Stimulated activated CD4-positive, alpha-beta T cell treated with anti-CD3 and anti-CD28 coated beads, Interleukin-15, amount 100 ng/mL, for 24 hours (primary cell): ENCODE measurements at regions not wholly inside any gene's neighbourhood (a gene's known extent, or its start where the extent isn't known, plus 50 kb on each side); places are given as distances from the start of the nearest gene placed in this dataset.
"Not testable (repeated sequence)": the region's sequence is repeated elsewhere in the genome, so short reads cannot be mapped to it uniquely, and the experiment has no call there.

Source experiments
- DNase-seq: peaks from one replicate; pipeline ENCODE4 v3.0.0-alpha.2; 2020

DNA sequence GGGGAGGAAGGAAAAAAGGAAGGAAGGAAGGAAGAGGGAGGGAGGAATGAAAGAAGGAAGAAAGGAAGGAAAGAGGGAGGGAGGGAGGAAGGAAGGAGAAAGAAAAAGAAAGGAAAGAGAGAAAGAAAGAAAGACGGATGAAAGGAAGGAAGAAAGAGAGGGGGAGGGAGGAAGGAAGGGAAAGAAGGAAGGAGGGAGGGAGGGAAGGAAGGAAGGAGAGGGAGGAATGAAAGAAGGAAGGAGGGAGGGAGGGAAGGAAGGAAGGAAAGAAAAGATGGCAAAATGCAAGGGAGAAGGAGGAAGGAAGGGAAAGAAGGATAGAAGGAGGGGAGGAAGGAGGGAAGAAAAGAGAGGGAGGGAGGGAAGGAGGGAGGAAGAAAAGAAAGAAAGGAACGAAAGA, 257.3 kb upstream of the C16orf82 start:
- no peak for DNase-seq

DNA sequence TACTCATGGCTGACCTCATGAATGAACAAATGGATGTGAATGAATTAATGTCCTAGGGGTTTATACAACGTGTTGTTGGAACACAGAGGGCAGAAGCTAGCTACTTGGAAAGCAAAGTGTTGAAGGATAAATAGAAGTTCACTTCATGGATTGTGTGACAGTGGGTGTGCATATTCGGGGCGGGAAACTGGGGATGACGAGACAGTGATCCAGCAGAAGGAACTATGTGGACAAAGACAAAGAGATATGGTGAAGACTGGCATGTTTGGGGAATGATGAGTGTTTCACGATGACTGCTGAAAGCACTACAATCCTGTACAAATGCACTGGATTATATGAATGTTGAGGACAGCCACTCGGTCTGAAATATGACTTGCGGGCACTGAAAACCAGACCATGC, 250.5 kb upstream of the C16orf82 start:
- DNase-seq: no peak

DNA sequence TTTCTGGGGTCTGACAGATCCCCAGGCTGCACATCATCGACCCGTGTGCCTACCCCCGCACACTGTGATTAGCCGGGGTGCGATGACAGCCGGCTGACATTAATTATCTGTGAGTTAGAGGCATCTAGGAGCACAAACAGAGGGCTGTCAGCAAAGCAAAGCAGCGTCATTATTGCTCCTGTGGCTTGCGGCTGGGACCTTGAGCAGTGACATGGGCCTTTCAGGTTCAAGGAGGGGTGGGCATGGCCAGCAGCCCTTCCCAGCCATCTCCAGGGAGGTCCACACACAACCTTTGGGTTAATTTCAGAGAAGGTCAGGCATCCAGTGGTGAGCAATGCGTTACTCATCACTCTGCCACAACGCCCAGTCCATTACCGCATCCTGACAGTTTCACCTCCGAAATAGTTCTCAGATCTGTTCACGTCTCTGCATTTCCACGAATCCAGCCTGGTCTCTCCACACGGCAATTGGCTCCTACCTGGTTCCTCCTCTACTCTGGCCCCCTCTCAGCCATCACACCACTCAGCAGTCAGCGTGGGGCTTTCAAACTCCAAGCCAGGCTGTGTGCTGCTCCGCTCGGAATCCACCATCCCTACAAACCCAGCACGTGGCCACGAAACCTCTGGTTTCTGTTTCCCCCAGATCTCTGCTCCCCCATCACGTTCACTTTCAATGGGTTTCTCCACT, 249.7 kb upstream of the C16orf82 start:
- DNase-seq: no peak

DNA sequence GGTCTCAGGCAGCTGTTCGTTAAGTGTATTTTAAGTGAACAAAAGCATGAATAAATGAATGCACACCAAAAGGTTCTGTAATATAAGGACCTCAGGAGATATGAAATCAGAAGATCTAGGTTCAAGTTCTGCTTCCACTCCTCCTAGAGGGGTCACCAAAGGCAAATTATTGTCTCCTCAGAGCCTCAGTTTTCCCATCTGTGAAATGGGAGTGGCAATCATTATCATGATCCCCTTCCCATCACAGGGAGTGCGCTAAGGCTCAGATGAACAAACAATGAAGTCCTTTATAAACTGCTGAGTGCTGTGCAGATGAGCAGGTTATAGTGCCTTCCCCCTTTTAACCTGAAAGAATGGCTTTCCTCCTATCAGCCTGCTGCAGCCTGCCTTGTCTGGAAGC, 248.3 kb upstream of the C16orf82 start:
- DNase-seq: no peak

DNA sequence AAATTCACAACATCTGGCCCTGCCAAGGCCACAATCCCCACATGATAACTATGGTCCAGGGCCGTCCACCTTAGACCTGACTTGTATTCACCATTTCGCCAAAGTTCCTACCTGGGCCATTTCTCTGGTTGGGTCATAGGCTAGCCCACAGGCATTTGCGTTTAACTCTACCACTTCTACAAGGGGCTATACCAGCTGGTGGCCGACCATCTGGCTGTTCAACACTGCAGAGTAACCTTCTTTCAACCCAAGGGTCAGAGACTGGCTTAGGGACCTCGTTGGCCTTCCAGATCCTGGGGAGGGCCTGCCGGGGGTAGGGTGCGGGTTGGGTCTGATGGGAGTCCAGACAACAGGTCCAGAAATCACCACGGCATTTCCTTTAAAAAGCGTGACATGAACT, 242.3 kb upstream of the C16orf82 start:
- no peak for DNase-seq

DNA sequence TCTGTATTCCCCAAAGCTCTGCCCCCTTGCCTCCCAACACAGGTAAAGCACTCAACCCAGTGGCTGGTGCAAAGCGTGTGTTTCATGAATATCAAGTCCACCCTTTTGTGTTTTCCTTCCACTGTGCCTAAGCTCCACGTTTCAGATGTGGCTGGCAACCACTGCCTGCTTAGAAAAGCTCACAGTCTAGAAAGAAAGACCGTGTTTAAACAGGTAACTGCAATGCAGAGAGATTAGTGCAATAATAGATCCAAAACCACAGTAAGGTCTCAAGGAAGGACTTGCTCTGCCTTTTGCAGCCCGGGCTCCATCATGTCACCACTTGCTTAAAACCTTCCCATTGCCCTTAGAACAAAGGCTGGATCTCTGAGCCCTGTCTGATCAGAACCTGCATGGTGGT, 240.2 kb upstream of the C16orf82 start:
- no peak for DNase-seq

DNA sequence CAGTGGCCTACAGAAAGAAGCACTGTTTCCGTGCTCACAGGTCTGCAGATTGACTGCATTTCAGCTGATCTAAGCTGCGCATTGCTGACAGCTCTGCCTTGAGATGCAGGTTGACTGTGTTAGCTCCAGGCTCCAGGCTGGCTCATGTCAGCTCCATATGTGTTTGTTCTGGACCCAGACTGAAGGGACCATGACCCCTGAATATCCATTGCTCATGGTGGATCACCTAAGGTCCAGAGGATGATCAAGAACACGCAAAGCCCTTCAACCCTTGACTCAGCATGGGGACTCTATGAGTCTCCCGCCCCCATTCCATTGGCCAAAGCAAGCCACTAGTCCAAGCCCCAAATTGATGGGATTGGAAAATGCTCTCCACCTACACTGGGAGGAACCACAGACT, 239.3 kb upstream of the C16orf82 start:
- no peak for DNase-seq

DNA sequence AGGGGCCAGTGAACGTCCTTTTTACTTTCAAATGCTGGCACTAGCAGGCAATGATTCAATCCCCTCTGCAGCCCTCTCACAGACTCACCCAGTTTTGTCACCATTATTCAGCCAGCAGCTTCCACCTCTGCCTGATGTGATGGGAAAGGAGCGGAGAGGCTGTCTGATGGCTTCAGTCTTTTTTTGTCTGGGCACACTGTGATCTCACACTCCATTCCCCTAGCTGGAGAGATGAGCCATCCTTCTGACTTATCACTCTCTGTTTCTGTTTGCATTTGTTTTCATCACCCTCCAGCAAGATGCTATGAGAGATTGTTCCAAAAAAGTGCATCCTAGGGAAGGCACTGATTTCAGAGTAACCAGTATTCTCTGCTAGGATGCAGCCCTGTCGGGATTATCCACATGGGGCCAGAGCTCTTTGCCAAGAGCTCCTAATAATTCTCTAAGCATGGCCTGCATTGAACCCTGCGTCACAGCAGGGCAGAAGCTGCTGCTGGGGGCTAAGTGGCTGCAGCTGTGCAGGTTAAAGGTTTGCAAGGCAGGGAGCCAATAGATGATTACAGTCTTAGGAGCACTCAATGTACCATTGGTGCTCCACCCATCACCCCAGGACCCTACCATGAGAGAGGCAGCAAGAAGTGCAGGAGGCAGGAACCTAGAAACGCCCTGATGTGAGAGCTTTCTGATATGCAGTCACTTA, 236.1 kb upstream of the C16orf82 start:
- no peak for DNase-seq

DNA sequence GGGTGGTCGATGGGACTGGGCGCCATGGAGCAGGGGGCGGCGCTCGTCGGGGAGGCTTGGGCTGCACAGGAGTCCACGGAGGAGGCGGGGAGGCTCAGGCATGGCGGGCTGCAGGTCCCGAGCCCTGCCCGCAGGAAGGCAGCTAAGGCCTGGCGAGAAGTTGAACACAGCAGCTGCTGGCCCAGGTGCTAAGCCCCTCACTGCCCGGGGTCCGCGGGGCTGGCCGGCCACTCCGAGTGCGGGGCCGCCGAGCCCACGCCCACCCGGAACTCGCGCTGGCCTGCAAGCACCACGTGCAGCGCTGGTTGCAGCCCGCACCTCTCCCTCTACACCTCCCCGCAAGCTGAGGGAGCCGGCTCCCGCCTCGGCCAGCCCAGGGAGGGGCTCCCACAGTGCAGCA, 230.6 kb upstream of the C16orf82 start:
- not testable (repeated sequence) for DNase-seq

DNA sequence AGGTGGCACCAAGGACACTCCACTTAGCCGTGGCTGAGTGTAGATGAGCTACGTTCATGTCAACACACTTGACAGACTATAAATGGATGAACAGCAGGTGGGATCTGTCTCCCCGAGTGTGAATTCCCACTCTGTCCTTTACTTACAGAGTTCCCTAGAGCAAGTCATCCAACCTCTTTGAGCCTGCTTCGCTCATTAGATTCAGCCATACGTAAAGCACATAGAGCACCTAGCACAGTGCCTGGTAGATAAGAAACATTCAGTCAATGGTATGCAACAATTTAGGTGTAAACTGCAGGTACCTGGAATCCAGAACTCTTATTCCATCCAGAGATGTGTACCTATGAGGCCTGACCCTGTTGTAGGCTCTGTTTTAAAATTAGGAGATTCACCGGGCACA, 227.8 kb upstream of the C16orf82 start:
- no peak for DNase-seq

DNA sequence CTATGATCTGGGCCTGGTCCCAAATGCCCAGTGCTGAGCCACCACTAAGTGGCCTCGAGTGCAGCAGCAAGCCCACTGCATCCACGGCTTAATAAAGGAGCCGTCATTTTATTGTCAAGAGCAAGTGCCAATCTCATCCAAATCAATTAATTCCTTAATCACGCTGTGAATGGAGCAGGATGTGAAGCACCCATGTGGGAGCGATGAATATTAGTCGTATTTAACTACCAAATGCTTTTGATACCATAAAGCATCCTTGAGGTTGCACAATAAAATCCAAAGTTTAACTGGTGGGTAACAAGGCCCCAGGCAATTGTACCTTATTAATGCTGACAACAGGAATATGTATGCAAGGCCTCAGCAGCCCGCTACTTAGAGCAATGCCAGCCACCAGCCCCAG, 226.0 kb upstream of the C16orf82 start:
- DNase-seq: no peak

DNA sequence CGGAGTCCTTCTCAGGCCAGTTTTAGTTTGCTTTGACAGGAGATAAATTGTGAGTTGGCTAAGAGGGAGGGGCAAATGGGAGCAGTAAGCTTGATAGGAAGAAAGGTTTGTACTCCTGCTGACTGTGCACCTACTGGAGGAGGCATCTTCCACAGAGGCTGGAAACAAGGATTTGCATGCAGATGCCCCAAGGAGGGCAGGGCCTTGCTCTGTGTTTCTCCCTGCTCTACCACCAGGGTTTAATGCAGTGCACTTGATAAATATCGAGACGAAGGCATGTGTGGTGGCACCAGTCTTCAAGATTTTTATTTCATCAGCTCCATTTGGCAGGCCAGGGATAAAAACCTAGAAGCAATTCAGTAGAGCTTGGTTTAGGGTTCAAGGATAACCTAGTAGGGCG, 210.5 kb upstream of the C16orf82 start:
- DNase-seq: no peak

DNA sequence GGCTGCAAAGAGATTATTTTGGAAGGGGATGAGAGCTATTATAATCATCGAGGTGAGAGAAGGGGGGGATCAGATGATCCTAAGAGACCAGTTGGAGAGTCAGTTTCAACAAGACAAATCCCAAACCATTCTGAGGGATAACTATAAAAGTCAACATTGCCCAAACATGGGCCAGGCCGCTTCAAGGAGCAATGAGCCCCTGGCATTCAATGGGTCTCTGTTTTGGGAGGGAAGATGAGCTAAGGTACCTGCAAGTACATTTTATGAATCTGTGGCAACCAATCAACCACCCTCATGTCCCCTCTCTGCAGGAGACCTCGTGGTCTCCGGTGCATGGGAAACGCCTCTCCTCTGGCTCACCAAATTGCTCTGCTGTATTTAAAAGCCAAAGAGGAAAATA, 209.9 kb upstream of the C16orf82 start:
- no peak for DNase-seq

DNA sequence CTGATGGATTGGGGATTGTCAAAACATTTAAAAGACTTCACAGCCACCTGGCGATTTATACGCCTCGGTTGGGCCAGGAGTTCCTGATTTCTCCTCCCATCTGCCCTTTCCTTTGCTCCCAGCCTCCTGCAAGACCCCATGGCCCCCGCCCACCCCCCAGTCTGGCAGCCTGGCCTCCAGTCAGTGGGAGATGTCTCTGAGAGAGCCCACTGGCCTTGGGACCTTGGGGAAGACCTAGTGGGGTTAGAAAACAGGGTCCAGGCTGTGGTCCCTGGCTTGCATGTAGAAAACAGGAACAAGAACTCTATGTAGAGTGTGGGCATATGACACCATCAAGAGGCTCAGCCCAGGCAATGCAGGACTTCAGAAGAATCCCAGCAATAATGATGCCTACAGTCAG, 209.4 kb upstream of the C16orf82 start:
- DNase-seq: no peak

DNA sequence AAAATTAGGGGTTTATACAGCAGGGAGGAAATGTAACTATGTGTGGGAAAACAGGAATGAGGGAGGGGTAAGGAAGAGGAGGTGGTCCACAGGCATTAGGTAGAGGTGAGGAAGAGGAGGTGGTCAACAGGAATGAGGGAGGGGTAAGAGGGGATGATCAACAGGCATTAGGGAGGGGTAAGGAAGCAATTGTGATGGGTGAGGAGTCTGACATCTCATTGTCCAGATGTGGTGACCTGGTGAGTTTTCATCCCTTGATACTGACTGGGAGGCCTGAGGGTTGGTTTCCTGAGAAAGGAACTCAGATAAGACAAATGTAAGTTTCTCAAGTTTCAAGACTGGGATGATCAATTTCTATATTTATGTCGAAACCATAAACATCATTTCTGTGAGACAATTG, 206.2 kb upstream of the C16orf82 start:
- no peak for DNase-seq

DNA sequence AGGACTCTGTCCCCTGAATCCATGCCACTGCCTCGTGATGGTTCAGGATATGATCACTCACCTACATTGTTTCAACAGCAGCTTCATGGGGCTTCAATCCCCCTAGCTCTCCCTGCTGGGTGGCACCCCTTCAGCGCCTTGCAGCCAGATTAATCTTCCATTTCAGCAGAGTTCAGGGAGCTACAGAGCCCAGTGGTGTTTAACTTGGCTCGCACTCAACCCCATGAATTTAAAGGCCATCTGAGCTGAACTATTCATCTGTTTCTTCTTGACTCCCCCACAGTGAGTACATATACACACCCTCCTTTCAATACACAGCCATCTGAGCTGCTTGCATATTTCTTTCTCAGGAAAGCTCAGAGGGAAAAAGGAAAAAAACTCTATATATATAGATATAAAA, 202.8 kb upstream of the C16orf82 start:
- DNase-seq: no peak

DNA sequence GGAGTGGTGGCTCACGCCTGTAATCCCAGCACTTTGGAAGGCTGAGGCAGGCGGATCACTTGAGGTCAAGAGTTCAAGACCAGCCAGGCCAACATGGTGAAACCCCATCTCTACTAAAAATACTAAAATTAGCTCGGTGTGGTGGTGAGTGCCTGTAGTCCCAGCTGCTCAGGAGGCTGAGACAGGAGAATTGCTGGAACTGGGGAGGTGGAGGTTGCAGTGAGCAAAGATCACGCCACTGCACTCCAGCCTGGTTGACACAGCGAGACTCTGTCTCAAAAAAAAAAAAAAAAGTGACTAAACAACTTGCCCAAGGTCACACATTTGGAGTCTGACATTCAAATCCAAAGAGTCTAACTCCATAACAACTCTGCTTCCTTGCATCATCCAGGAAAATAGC, 192.4 kb upstream of the C16orf82 start:
- not testable (repeated sequence) for DNase-seq

DNA sequence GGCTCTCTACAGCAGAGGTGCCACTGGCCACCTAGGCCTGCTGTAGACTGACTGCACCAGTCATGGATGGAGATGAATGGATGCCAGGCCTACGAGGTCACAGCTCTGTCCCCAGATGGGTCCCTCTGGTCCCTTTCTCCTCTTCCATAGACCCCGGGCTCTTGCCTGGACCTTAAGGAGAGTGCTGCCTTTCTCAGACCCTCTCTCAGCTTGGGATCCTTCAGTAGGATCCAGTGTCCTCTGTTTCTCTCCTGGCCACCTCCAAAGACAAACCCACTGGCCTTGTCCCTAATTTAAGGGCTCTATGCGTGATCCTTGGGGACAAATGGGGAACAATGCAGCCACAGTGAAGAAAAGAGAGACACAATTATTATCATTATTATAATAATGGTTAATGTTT, 189.3 kb upstream of the C16orf82 start:
- DNase-seq: no peak

DNA sequence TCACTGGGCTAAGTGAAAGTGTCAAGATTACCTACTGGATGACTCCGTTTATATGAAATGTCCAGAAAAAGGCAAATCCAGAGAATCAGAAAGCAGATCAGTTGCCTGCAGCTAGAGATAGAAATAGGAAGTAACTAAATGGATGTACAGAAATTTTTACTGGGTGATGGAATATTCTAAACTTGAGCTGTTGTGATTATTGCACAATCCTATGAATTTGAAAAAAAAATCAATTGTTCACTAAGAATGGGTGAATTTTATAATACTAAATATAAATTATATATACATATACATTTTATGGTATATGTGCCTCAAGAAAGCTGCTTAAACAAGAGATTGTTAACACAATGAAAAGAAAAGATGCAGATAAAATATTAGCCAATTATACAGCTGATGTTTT, 181.1 kb upstream of the C16orf82 start:
- no peak for DNase-seq

DNA sequence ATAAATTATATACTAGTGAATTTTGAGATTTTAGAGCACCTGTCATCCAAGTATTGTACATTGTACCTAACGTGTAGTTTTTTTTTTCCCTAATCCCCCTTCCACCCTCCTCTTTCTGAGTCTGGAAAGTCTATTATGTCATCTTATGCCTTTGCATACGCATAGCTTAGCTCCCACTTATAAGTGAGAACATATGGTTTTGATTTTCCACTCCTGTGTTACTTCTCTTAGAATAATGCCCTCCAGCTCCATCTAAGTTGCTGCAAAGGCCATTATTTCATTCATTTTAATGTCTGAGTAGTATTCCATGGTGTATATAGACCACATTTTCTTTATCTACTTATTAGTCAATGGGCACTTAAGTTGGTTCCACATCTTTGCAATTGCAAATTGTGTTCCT, 177.0 kb upstream of the C16orf82 start:
- no peak for DNase-seq

DNA sequence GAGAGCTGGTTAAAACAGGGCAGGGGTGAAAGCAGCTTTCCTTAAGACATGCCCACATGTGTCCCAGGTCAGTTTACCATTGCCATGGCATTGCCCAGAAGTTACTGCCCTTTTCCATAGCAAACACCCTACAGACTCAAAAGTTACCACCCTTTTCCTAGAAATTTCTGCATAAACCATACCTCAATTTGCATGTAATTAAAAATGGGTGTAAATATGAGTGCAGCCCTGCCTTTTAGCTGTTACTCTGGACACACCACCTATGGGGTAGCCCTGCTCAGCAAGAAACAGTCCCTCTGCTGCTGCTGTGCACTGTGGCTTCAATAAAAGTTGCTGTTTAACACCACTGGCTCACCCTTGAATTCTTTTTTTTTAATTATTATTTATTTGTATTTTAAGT, 168.5 kb upstream of the C16orf82 start:
- DNase-seq: no peak

DNA sequence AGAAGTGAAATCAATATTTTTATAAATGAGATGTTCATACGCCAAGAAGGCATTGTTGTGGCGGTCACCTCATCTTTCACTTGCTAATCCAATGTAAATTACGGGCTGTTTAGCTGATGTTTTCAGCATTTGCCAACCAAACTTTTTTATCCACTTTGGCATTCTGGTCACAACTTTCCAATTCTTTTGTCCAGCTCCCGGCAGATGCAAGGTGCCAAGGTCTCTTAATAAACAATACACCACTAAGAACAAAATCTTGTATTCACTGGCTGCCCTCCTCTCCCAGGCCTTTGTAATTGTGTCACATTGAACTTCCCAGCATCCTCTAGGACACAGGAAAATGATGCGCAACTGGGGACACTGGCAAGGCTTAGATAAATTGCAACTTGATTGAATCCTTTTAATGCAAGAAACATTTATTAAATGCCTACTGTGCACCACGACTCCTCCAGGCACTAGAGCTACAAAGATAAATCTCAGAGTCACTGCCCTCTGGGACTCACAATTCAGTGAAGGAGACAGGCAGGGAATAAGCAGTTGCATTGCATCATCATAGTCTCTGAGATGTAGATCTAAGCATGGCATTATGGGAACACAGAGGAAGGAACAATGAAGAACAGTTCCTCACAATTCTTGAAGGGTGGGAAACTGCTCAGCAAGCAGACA, 165.4 kb upstream of the C16orf82 start:
- no peak for DNase-seq

DNA sequence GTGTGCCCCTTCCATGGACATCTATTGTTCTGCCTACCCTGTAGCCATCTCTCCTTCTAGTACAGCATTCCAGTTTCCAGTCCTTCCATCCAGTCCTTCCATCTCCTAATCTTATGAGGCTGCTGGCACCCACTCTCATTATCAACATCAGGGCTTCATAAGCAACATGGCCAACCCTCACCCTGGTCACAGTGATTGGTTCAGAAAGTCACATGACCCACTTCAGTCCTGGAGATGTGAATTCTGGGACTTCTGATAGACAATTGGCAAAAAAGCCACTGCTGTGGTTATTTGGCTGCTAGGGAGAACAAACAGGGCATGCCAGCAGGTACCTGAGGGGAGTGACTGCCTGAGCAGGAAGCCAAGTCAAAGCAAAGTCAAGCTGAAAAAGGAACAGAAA, 164.7 kb upstream of the C16orf82 start:
- no peak for DNase-seq

DNA sequence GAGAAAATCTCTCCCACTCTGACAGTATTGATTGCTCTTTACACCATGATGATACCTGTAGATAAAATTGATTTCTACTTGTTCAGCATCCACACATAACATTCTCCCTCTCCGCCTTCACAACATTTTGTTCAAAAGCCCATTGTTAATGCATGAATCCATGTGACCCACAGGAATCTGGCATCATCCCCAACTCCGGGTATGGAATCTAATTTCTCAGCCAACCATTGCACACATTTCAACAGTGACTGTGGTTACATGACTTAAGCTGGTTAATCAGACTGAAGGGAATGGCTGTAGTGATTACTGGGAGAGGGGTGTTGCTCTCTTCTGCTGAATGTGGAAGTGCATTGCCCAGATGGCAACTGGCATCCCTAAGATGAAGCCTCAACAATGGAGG, 161.4 kb upstream of the C16orf82 start:
- no peak for DNase-seq

DNA sequence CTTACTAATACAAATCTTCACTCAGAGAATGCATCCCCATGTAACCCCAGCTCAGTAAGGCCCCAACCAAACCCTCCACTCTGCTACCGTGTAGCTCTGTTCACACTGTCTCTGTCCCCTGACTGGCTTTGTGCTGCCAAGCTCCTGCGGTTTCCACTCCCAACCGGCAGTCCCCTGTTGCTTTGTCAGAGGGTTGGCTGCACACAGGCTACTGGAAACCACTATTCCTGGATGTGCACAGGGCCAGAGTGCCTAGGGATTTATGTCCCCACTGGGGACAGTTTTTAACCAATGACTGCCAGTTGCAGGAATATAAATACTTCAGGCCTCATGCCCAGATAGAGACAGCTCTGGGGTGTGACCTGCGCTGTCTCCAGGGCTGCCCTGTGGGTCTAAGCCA, 157.1 kb upstream of the C16orf82 start:
- no peak for DNase-seq
